ENCODE measurements at regions not wholly inside any gene's neighbourhood (a gene's known extent, or its start where the extent isn't known, plus 50 kb on each side); places are given as distances from the start of the nearest gene placed in this dataset.

GRCh38 chr5:158244882-158245281, 385.9 kb upstream of the CLINT1 start:
- TF ChIP-seq CTCF (IDR thresholded peaks at IDR 0.05; ENCODE audit: insufficient read depth, low read length, poor library complexity, severe bottlenecking) = no peak
- TF ChIP-seq EZH2phosphoT487 (conservative IDR thresholded peaks at IDR 0.05; ENCODE audit: low read length) = no peak

Measured in SU-DHL-6 (cell line).